PC-9 (cell line): ENCODE measurements at regions not wholly inside any gene's neighbourhood (a gene's known extent, or its start where the extent isn't known, plus 50 kb on each side); places are given as distances from the start of the nearest gene placed in this dataset.

Source experiments
- CTCF ChIP-seq: fragments of 200-600 bp; sonication (generic); conservative IDR thresholded peaks from 2 replicates; pipeline ENCODE4 v1.6.1; 2017; ENCODE audit warnings: mixed run types, antibody characterized with exemption, mild to moderate bottlenecking, moderate library complexity
- EZH2 ChIP-seq: fragments of 200-600 bp; sonication (generic); IDR thresholded peaks from 2 replicates; pipeline ENCODE4 v1.8.0; 2017; ENCODE audit warnings: antibody characterized with exemption, low read depth

DNA sequence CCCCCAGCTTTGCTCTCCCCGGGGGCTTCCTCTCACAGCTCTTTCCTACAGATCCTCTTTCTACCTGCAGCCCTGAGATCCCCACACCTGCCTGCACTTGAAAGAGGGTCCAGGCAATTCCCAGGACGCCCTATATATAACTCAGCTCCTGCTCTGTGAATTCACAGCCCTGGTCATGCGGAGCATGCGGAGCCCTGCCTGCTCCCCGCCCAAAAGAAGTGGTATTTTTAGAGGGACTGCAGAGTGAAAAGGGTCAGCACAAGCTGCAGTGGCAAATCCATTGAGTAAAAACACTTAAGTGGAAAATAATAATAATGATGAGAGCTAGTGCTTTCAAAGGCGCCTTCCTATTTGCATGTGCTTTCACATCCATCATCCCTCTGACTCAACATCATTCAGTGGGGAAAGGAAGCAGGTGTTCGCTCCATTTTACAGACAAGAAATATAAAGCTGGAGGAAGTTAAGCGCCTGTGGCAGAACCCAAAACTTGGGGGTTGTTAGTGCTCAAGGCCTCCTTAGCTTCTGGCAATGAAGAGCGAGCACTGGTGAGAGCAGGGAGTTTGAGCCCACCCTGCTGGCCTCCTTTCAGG, 76.3 kb upstream of the LIPC start:
- TF ChIP-seq CTCF (no peak), EZH2 (no peak)
